Posterior cingulate gyrus (tissue), 11 donors: ENCODE measurements at regions not wholly inside any gene's neighbourhood (a gene's known extent, or its start where the extent isn't known, plus 50 kb on each side); places are given as distances from the start of the nearest gene placed in this dataset.
"Not testable (repeated sequence)": the region's sequence is repeated elsewhere in the genome, so short reads cannot be mapped to it uniquely, and the experiment has no call there.

Experiments
- DNase-seq, 10 donors: peaks; one replicate each; pipeline versions ENCODE4 v3.0.0 to v3.0.0-alpha.2; 2020 to 2021; ENCODE audit warnings: mixed read lengths in 3 of 10
- intact Hi-C: fragments of 100-400 bp; cut with DNase I; formaldehyde crosslinking; loops from one replicate; pipeline ENCODE4 v1.15.1; 2023

GRCh38 chr19:200203-200602 lies 91.0 kb downstream of the PLPP2 start:
- DNase-seq, result peak in 1 of 10 donors; percentile 1
- intact Hi-C loops, result not testable (repeated sequence)
